CD14-positive monocyte (primary cell): ENCODE measurements at regions not wholly inside any gene's neighbourhood (a gene's known extent, or its start where the extent isn't known, plus 50 kb on each side); places are given as distances from the start of the nearest gene placed in this dataset.

Source experiments
- DNase-seq, 3 donors: peaks; one replicate each; pipeline ENCODE4 v3.0.0-alpha.2; 2011 to 2022
- H2AFZ ChIP-seq: 2 replicates; pipeline ENCODE4 v1.6.0; 2012; ENCODE audit warnings: mild to moderate bottlenecking, low read depth, low read length, inconsistent platforms; ENCODE audit not compliant: insufficient read depth, poor library complexity, severe bottlenecking
- H3K27ac ChIP-seq, 2 donors: 1 replicate in 1 of 2; 2 replicates in 1 of 2; pipeline ENCODE4 v1.5.1; 2012 to 2013; ENCODE audit warnings: low read length in 2 of 2, control low read depth in 1 of 2, inconsistent platforms in 1 of 2, low read depth in 1 of 2, mild to moderate bottlenecking in 1 of 2
- H3K27me3 ChIP-seq, 2 donors: one replicate each; pipeline versions ENCODE4 v1.6.0 to v1.6.1; 2011 to 2013; ENCODE audit warnings: low read length in 2 of 2; ENCODE audit not compliant: control insufficient read depth in 2 of 2, insufficient read depth in 2 of 2
- H3K36me3 ChIP-seq, 2 donors: replicated peaks in 1 of 2; 1 replicate in 1 of 2; 2 replicates in 1 of 2; pipeline versions ENCODE4 v1.5.1 to v1.6.1; 2012 to 2013; ENCODE audit warnings: low read length in 2 of 2, control low read depth in 1 of 2, inconsistent platforms in 1 of 2, mild to moderate bottlenecking in 1 of 2; ENCODE audit not compliant: insufficient read depth in 2 of 2, control insufficient read depth in 1 of 2
- H3K4me1 ChIP-seq, 2 donors: 1 replicate in 1 of 2; 2 replicates in 1 of 2; pipeline versions ENCODE4 v1.5.1 to v1.6.1; 2012 to 2013; ENCODE audit warnings: low read length in 2 of 2, control low read depth in 1 of 2, inconsistent platforms in 1 of 2, mild to moderate bottlenecking in 1 of 2, moderate library complexity in 1 of 2; ENCODE audit not compliant: insufficient read depth in 2 of 2, control insufficient read depth in 1 of 2
- H3K4me2 ChIP-seq: replicated peaks from 2 replicates; pipeline ENCODE3; 2012; ENCODE audit warnings: low read length, moderate library complexity, mild to moderate bottlenecking; ENCODE audit not compliant: poor library complexity, severe bottlenecking; ENCODE audit errors: extremely low read depth
- H3K4me3 ChIP-seq, 3 experiments: fragments of 200-600 bp in 1 of 3; sonication (generic) in 1 of 3; replicated peaks in 1 of 3; 1 replicate in 2 of 3; 2 replicates in 1 of 3; pipeline ENCODE4 v1.5.1; 2011 to 2013; ENCODE audit warnings: low read length in 3 of 3, mild to moderate bottlenecking in 3 of 3, control low read depth in 2 of 3, low read depth in 2 of 3, inconsistent platforms in 1 of 3, moderate library complexity in 1 of 3
- H3K79me2 ChIP-seq: 2 replicates; pipeline ENCODE4 v1.6.0; 2012; ENCODE audit warnings: mild to moderate bottlenecking, control low read depth, inconsistent platforms, low read length, moderate library complexity; ENCODE audit not compliant: insufficient read depth
- H3K9ac ChIP-seq: 2 replicates; pipeline ENCODE4 v1.6.0; 2017; ENCODE audit warnings: low read length, mild to moderate bottlenecking; ENCODE audit not compliant: insufficient read depth, poor library complexity, severe bottlenecking
- H3K9me3 ChIP-seq, 2 donors: replicated peaks in 1 of 2; 1 replicate in 1 of 2; 2 replicates in 1 of 2; pipeline versions ENCODE4 v1.5.1 to v1.6.1; 2012 to 2013; ENCODE audit warnings: low read length in 2 of 2, control low read depth in 1 of 2; ENCODE audit not compliant: control insufficient read depth in 1 of 2, insufficient read depth in 1 of 2
- H4K20me1 ChIP-seq: 2 replicates; pipeline ENCODE4 v1.6.0; 2012; ENCODE audit warnings: mild to moderate bottlenecking, low read length, control low read depth, moderate library complexity; ENCODE audit not compliant: insufficient read depth
- H3K27ac Mint-ChIP-seq, 7 donors: one replicate each; pipeline ENCODE4 v1.8.0; 2020; ENCODE audit warnings: mild to moderate bottlenecking in 7 of 7, mixed read lengths in 7 of 7, moderate library complexity in 6 of 7, inconsistent platforms in 2 of 7
- H3K27me3 Mint-ChIP-seq, 3 donors: one replicate each; pipeline ENCODE4 v1.8.0; 2021 to 2022; ENCODE audit warnings: low read depth in 3 of 3, mild to moderate bottlenecking in 3 of 3, mixed read lengths in 3 of 3, moderate library complexity in 3 of 3, inconsistent platforms in 1 of 3
- H3K36me3 Mint-ChIP-seq, 2 donors: one replicate each; pipeline ENCODE4 v1.8.0; 2020; ENCODE audit warnings: mixed read lengths in 2 of 2, inconsistent platforms in 1 of 2, mild to moderate bottlenecking in 1 of 2
- H3K4me1 Mint-ChIP-seq: one replicate; pipeline ENCODE4 v1.8.0; 2020; ENCODE audit warnings: mild to moderate bottlenecking, mixed read lengths
- H3K4me3 Mint-ChIP-seq, 2 donors: one replicate each; pipeline ENCODE4 v1.8.0; 2020; ENCODE audit warnings: mild to moderate bottlenecking in 2 of 2, mixed read lengths in 2 of 2, moderate library complexity in 1 of 2
- H3K9me3 Mint-ChIP-seq, 7 donors: one replicate each; pipeline ENCODE4 v1.8.0; 2020 to 2022; ENCODE audit warnings: mixed read lengths in 7 of 7, mild to moderate bottlenecking in 6 of 7, moderate library complexity in 6 of 7, inconsistent platforms in 2 of 7
- WGBS: methylation state at CpG from one replicate; pipeline ENCODE4 v1.1.5; 2013; ENCODE audit warnings: missing lambda C conversion rate; ENCODE audit not compliant: insufficient coverage; 5-methylcytosine and 5-hydroxymethylcytosine counted together
- intact Hi-C, 2 donors: fragments of 100-400 bp; cut with micrococcal nuclease; formaldehyde crosslinking; loops; one replicate each; pipeline versions ENCODE4 v1.15.0 to v1.15.1; 2023
- TF ChIP-seq, protein P1 (sequence below): fragments of 200-600 bp; IDR thresholded peaks from one replicate; pipeline ENCODE4 v1.8.0; 2022; ENCODE audit warnings: antibody characterized with exemption, mild to moderate bottlenecking

DNA sequence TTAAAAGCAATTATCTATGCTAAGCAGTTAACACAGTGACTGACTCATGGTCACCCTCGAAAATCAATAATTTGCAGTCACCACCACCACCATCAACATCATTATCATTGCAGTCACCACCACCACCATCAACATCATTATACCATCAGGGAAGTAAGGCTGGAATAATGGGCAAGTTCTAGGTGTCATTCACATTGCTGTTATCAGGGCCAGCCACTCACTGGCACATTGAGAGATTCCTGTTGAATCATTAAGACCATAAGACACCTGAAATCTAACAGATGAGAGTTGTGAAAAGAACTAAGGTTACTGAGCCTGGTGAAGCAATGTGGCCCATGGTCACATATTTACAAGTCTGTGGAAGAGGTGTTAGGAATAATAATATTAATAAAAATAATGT is 247.7 kb upstream of the BOD1L1 start:
- Histone ChIP-seq H4K20me1 (no peaks in the 10 kb centered on the region), H3K27ac (no peak overlapping the region), H3K9ac (no peak overlapping the region), H2AFZ (no peak overlapping the region), H3K9me3 (no peaks in the 10 kb centered on the region), H3K27me3 (no peaks in the 10 kb centered on the region), H3K4me1 (no peaks in the 10 kb centered on the region), H3K79me2 (no peaks in the 10 kb centered on the region), H3K4me3 (no peak overlapping the region), H3K36me3 (no peaks in the 10 kb centered on the region), H3K4me2 (no peak overlapping the region)
- Mint-ChIP-seq H3K27ac (no peak overlapping the region), H3K9me3 (peaks cover 0 to 8% (median 0%) of the 10 kb centered on the region in 7 donors), H3K4me3 (no peak overlapping the region), H3K4me1 (no peaks in the 10 kb centered on the region), H3K27me3 (peaks cover 0 to 4% (median 0%) of the 10 kb centered on the region in 3 donors), H3K36me3 (no peaks in the 10 kb centered on the region)
- DNase-seq = no peak
- TF ChIP-seq, protein P1, sequence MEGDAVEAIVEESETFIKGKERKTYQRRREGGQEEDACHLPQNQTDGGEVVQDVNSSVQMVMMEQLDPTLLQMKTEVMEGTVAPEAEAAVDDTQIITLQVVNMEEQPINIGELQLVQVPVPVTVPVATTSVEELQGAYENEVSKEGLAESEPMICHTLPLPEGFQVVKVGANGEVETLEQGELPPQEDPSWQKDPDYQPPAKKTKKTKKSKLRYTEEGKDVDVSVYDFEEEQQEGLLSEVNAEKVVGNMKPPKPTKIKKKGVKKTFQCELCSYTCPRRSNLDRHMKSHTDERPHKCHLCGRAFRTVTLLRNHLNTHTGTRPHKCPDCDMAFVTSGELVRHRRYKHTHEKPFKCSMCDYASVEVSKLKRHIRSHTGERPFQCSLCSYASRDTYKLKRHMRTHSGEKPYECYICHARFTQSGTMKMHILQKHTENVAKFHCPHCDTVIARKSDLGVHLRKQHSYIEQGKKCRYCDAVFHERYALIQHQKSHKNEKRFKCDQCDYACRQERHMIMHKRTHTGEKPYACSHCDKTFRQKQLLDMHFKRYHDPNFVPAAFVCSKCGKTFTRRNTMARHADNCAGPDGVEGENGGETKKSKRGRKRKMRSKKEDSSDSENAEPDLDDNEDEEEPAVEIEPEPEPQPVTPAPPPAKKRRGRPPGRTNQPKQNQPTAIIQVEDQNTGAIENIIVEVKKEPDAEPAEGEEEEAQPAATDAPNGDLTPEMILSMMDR = no peak
- WGBS = no CpG with 5 or more reads among the region's 1 CpG
- intact Hi-C loops = no loop called here

DNA sequence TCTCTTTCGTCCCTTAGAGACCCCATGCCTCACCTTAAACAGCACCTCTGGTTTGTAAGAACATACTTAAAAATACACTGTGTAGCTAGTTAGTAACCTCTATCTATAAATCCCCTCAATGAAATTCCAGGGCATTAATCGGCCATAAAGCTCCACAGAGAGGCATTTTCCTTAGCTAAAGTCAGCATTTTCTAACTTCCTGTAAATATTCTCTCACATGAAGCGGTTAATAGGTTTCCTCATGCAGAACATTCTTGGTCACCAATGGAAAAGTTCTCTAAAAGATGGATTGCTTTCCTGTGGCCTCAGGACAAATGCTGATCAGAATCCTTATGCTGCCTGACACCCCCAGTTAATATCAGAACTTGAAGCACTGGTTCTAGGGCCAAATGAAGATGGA is 248.6 kb upstream of the BOD1L1 start:
- Mint-ChIP-seq H3K27ac (no peak overlapping the region), H3K36me3 (no peaks in the 10 kb centered on the region), H3K9me3 (peaks cover 0 to 8% (median 0%) of the 10 kb centered on the region in 7 donors), H3K4me1 (no peaks in the 10 kb centered on the region), H3K27me3 (peaks cover 0 to 4% (median 0%) of the 10 kb centered on the region in 3 donors), H3K4me3 (no peak overlapping the region)
- H3K27me3 ChIP-seq = no peaks in the 10 kb centered on the region
- no peaks in the 10 kb centered on the region for H3K4me1 ChIP-seq
- no peak overlapping the region for H3K4me3 ChIP-seq
- H3K27ac ChIP-seq = no peak overlapping the region
- no CpG with 5 or more reads among the region's 3 CpGs for WGBS
- TF ChIP-seq, protein P1 = no peak
- H3K9me3 ChIP-seq = no peaks in the 10 kb centered on the region
- no peaks in the 10 kb centered on the region for H3K36me3 ChIP-seq
- no peaks in the 10 kb centered on the region for H4K20me1 ChIP-seq
- no peak for DNase-seq
- H2AFZ ChIP-seq = no peak overlapping the region
- no peak overlapping the region for H3K4me2 ChIP-seq
- no peak overlapping the region for H3K9ac ChIP-seq
- no peaks in the 10 kb centered on the region for H3K79me2 ChIP-seq
- intact Hi-C loops = no loop called here
